MCF 10A (cell line): ENCODE measurements at regions not wholly inside any gene's neighbourhood (a gene's known extent, or its start where the extent isn't known, plus 50 kb on each side); places are given as distances from the start of the nearest gene placed in this dataset.

Source experiments
- BruUV-seq: library from RNA; stranded (reverse); fragments of 400-500 nt; replicated peaks from 2 replicates; lab custom pipeline; 2021; lab: Mats Ljungman, UMichigan
- CTCF ChIA-PET: fragments of 300-600 bp; sonication (Branson Sonifier 250); formaldehyde crosslinking; extraction: SDS; loops from one replicate; lab custom pipeline; 2021; ENCODE audit warnings: antibody characterized with exemption, inconsistent platforms; lab: Yijun Ruan, JAX
- POLR2A ChIA-PET: fragments of 300-600, 350-650 bp; sonication (Branson Sonifier 250); formaldehyde crosslinking; extraction: SDS; loops from one replicate; lab custom pipeline; 2020; ENCODE audit warnings: antibody characterized with exemption, inconsistent platforms; lab: Yijun Ruan, JAX
- DNase-seq: peaks from one replicate; pipeline ENCODE4 v3.0.0-alpha.2; 2018; ENCODE audit not compliant: unreplicated experiment
- H3K27ac Mint-ChIP-seq: one replicate; pipeline ENCODE4 v1.8.0; 2022; ENCODE audit warnings: mild to moderate bottlenecking, low read depth, mixed read lengths; ENCODE audit not compliant: unreplicated experiment
- H3K27me3 Mint-ChIP-seq: one replicate; pipeline ENCODE4 v1.8.0; 2022; ENCODE audit warnings: mixed read lengths; ENCODE audit not compliant: insufficient read depth, unreplicated experiment
- H3K36me3 Mint-ChIP-seq: one replicate; pipeline ENCODE4 v1.8.0; 2022; ENCODE audit warnings: mild to moderate bottlenecking, moderate library complexity, mixed read lengths; ENCODE audit not compliant: insufficient read depth, unreplicated experiment
- H3K4me1 Mint-ChIP-seq: one replicate; pipeline ENCODE4 v1.8.0; 2022; ENCODE audit warnings: mixed read lengths; ENCODE audit not compliant: insufficient read depth, unreplicated experiment
- H3K4me3 Mint-ChIP-seq: one replicate; pipeline ENCODE4 v1.8.0; 2022; ENCODE audit warnings: mild to moderate bottlenecking, moderate library complexity, mixed read lengths; ENCODE audit not compliant: unreplicated experiment
- H3K9me3 Mint-ChIP-seq: one replicate; pipeline ENCODE4 v1.8.0; 2022; ENCODE audit warnings: mixed read lengths; ENCODE audit not compliant: unreplicated experiment
- CTCF ChIP-seq: fragments of 200-600 bp; IDR thresholded peaks from one replicate; pipeline ENCODE4 v1.8.0; 2022; ENCODE audit warnings: antibody characterized with exemption, mild to moderate bottlenecking; ENCODE audit not compliant: unreplicated experiment
- intact Hi-C: fragments of 100-400 bp; cut with micrococcal nuclease; formaldehyde crosslinking; loops from 2 replicates; pipeline ENCODE4 v1.14.1; 2022

GRCh38 chr3:189500299-189500698 is 130.9 kb upstream of the TP63 start:
- CTCF ChIA-PET = no interaction called here
- no peak overlapping the region for H3K4me3 Mint-ChIP-seq
- DNase-seq = no peak
- peaks cover 8% of the 10 kb centered on the region for H3K9me3 Mint-ChIP-seq
- intact Hi-C loops = no loop called here
- BruUV-seq = no TSS peak
- TF ChIP-seq CTCF = no peak
- POLR2A ChIA-PET = no interaction called here
- H3K27ac Mint-ChIP-seq = no peak overlapping the region
- no peaks in the 10 kb centered on the region for H3K36me3 Mint-ChIP-seq
- H3K27me3 Mint-ChIP-seq = no peaks in the 10 kb centered on the region
- peaks cover 6% of the 10 kb centered on the region for H3K4me1 Mint-ChIP-seq

- H3K27ac Mint-ChIP-seq = peak overlapping the region; percentile 49
- H3K4me3 Mint-ChIP-seq = no peak overlapping the region
- ChIA-PET CTCF (no interaction called here), POLR2A (interaction anchor here (1.4 kb wide), 1 partner anchor 12 kb away, joined by 3 read pairs; no protein-coding TSS in a partner anchor)
- no peak for TF ChIP-seq CTCF
- H3K4me1 Mint-ChIP-seq = peaks cover 6% of the 10 kb centered on the region
- intact Hi-C loops = no loop called here
- no peak for DNase-seq
- no peaks in the 10 kb centered on the region for H3K27me3 Mint-ChIP-seq
- no peaks in the 10 kb centered on the region for H3K36me3 Mint-ChIP-seq
- no TSS peak for BruUV-seq
- H3K9me3 Mint-ChIP-seq = peaks cover 8% of the 10 kb centered on the region
These were observed 130.2 kb upstream of the TP63 start for GRCh38 chr3:189500798-189501495.

DNA sequence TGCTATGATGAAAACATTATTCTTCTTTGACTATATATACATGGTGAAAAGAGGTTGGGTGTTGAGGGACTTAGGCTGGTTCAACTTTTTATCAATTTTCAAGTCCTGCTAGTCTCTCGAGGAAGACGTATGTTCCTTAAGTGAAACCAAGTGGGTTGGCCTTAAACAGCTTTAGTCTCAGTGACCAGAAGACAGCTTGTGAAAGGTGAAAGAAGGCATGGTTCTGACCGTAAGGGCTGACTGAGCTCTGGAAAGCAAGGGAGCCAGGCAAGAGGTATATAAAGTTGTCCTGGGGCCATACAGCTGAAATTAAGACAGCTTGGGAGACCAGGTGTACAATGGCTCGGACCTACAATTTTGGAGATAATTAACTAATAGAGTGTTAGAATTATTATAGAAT is 128.9 kb upstream of the TP63 start:
- peaks cover 6% of the 10 kb centered on the region for H3K4me1 Mint-ChIP-seq
- no peak overlapping the region for H3K27ac Mint-ChIP-seq
- H3K36me3 Mint-ChIP-seq = no peaks in the 10 kb centered on the region
- DNase-seq = no peak
- no peak overlapping the region for H3K4me3 Mint-ChIP-seq
- BruUV-seq = no TSS peak
- H3K9me3 Mint-ChIP-seq = peaks cover 8% of the 10 kb centered on the region
- ChIA-PET CTCF (no interaction called here), POLR2A (interaction anchor here (1.3 to 2.1 kb wide), 3 partner anchors 9 to 11 kb away, joined by 4 to 8 read pairs (median 4); no protein-coding TSS in a partner anchor)
- no peaks in the 10 kb centered on the region for H3K27me3 Mint-ChIP-seq
- no peak for TF ChIP-seq CTCF
- intact Hi-C loops = no loop called here

GRCh38 chr3:189502676-189503257 is 128.4 kb upstream of the TP63 start:
- no TSS peak for BruUV-seq
- H3K27ac Mint-ChIP-seq = no peak overlapping the region
- no peak for DNase-seq
- H3K36me3 Mint-ChIP-seq = no peaks in the 10 kb centered on the region
- H3K9me3 Mint-ChIP-seq = peaks cover 8% of the 10 kb centered on the region
- H3K4me3 Mint-ChIP-seq = no peak overlapping the region
- POLR2A ChIA-PET = interaction anchor here (0.8 to 2.1 kb wide), 4 partner anchors 8 to 41 kb away, joined by 4 to 8 read pairs (median 4); no protein-coding TSS in a partner anchor
- peaks cover 6% of the 10 kb centered on the region for H3K4me1 Mint-ChIP-seq
- H3K27me3 Mint-ChIP-seq = no peaks in the 10 kb centered on the region
- intact Hi-C loops = no loop called here
- CTCF ChIA-PET = no interaction called here
- TF ChIP-seq CTCF = no peak
